Breast epithelium (tissue), 4 donors: ENCODE measurements at regions not wholly inside any gene's neighbourhood (a gene's known extent, or its start where the extent isn't known, plus 50 kb on each side); places are given as distances from the start of the nearest gene placed in this dataset.
"Not testable (repeated sequence)": the region's sequence is repeated elsewhere in the genome, so short reads cannot be mapped to it uniquely, and the experiment has no call there.

Experiments used
- DNase-seq, 2 donors: peaks; one replicate each; pipeline ENCODE4 v3.0.0-alpha.2; 2019; ENCODE audit warnings: low spot score in 2 of 2
- H3K27ac ChIP-seq, 2 donors: fragments of 200-600 bp; sonication (generic) in 1 of 2; one replicate each; pipeline ENCODE4 v1.5.1; 2016 to 2019; ENCODE audit warnings: mild to moderate bottlenecking in 1 of 2
- H3K27me3 ChIP-seq, 2 donors: fragments of 200-600 bp; sonication (generic) in 1 of 2; one replicate each; pipeline versions ENCODE4 v1.5.1 to v1.6.0; 2017 to 2019; ENCODE audit warnings: control low read depth in 1 of 2, mild to moderate bottlenecking in 1 of 2
- H3K36me3 ChIP-seq: fragments of 200-600 bp; one replicate; pipeline ENCODE4 v1.5.1; 2019
- H3K4me1 ChIP-seq, 2 donors: fragments of 200-600 bp; sonication (generic); one replicate each; pipeline ENCODE4 v1.5.1; 2016 to 2019; ENCODE audit warnings: control low read depth in 1 of 2
- H3K4me3 ChIP-seq, 3 donors: fragments of 200-600 bp; sonication (generic); 1 replicate in 2 of 3; 2 replicates in 1 of 3; pipeline ENCODE4 v1.5.1; 2016 to 2019; ENCODE audit warnings: mild to moderate bottlenecking in 3 of 3, moderate library complexity in 2 of 3
- H3K9me3 ChIP-seq, 2 donors: fragments of 200-600 bp; sonication (generic) in 1 of 2; one replicate each; pipeline ENCODE4 v1.5.1; 2016 to 2019; ENCODE audit warnings: control low read depth in 1 of 2
- POLR2A ChIP-seq: fragments of 450-650 bp; IDR thresholded peaks from one replicate; pipeline ENCODE4 v1.6.1; 2016; ENCODE audit warnings: antibody characterized with exemption, mild to moderate bottlenecking, moderate library complexity
- POLR2AphosphoS5 ChIP-seq, 3 donors: sonication (generic); formaldehyde crosslinking; IDR thresholded peaks; one replicate each; pipeline ENCODE4 v1.6.1; 2017; ENCODE audit warnings: antibody characterized with exemption in 3 of 3
- intact Hi-C: fragments of 100-400 bp; cut with DNase I; formaldehyde crosslinking; loops from one replicate; pipeline ENCODE4 v1.15.1; 2023; ENCODE audit warnings: low total_unique reads
- TF ChIP-seq, protein P1 (sequence below), 3 donors: fragments of 450-650 bp; IDR thresholded peaks; one replicate each; pipeline ENCODE4 v1.5.1; 2016 to 2017; ENCODE audit warnings: antibody characterized with exemption in 3 of 3, mild to moderate bottlenecking in 3 of 3, moderate library complexity in 3 of 3

DNA sequence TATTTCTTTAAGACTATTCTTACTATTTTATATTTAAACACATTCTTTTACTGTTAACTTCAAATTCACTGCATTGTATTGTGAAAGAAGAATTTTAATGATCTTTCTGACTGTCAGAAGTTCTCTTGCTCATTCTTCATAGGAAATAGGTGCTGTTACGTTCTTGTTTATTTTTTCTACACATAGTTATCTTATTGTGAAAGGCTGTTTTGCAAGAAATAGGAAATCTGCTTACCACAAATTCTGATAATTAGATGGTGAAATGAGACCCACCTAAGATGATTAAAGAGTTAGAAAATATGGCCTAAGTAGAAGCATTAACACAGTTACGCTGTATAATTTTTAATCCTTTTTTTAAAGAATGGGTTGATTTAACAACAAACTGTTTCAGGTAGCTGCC is 316.1 kb upstream of the ZFP42 start:
- intact Hi-C loops: no loop called here
- Histone ChIP-seq H3K27me3 (no peaks in the 10 kb centered on the region), H3K4me1 (no peaks in the 10 kb centered on the region), H3K9me3 (no peaks in the 10 kb centered on the region), H3K36me3 (no peaks in the 10 kb centered on the region), H3K4me3 (no peak overlapping the region), H3K27ac (no peak overlapping the region)
- no peak for DNase-seq
- TF ChIP-seq POLR2A (no peak), POLR2AphosphoS5 (IDR thresholded peaks at IDR 0.05) (no peak)
- TF ChIP-seq, protein P1, sequence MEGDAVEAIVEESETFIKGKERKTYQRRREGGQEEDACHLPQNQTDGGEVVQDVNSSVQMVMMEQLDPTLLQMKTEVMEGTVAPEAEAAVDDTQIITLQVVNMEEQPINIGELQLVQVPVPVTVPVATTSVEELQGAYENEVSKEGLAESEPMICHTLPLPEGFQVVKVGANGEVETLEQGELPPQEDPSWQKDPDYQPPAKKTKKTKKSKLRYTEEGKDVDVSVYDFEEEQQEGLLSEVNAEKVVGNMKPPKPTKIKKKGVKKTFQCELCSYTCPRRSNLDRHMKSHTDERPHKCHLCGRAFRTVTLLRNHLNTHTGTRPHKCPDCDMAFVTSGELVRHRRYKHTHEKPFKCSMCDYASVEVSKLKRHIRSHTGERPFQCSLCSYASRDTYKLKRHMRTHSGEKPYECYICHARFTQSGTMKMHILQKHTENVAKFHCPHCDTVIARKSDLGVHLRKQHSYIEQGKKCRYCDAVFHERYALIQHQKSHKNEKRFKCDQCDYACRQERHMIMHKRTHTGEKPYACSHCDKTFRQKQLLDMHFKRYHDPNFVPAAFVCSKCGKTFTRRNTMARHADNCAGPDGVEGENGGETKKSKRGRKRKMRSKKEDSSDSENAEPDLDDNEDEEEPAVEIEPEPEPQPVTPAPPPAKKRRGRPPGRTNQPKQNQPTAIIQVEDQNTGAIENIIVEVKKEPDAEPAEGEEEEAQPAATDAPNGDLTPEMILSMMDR (IDR thresholded peaks at IDR 0.05): no peak

GRCh38 chr4:187685247-187685646 is 310.3 kb upstream of the ZFP42 start:
- Histone ChIP-seq H3K27ac (no peak overlapping the region), H3K27me3 (no peaks in the 10 kb centered on the region), H3K4me3 (no peak overlapping the region), H3K4me1 (no peaks in the 10 kb centered on the region), H3K9me3 (no peaks in the 10 kb centered on the region), H3K36me3 (no peaks in the 10 kb centered on the region)
- no peak for TF ChIP-seq POLR2A
- TF ChIP-seq, protein P1 (IDR thresholded peaks at IDR 0.05): no peak
- TF ChIP-seq POLR2AphosphoS5 (IDR thresholded peaks at IDR 0.05): no peak
- intact Hi-C loops: no loop called here
- no peak for DNase-seq

DNA sequence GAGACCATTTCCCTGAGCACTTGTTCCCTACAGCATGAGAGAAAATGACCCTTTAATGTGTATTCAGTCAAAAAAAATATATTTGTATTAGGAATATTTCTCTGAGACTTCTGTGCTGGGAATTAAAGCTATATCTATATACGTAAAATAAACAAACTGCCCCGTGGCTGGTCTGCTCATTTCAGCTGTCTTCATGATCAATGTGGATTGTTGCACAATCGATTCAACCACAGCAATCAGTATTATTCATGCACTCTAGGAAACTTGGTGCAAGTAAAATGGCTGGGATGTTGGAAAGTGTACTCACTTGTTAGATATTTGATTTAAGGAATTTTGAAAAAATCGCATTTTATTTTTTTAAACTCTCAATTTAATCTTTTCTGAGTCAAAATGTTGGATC is 307.9 kb upstream of the ZFP42 start:
- no peaks in the 10 kb centered on the region for H3K27me3 ChIP-seq
- H3K27ac ChIP-seq: no peak overlapping the region
- H3K4me1 ChIP-seq: no peaks in the 10 kb centered on the region
- no peak overlapping the region for H3K4me3 ChIP-seq
- TF ChIP-seq, protein P1 (IDR thresholded peaks at IDR 0.05): no peak
- TF ChIP-seq POLR2AphosphoS5 (IDR thresholded peaks at IDR 0.05) (no peak), POLR2A (no peak)
- DNase-seq: no peak
- no peaks in the 10 kb centered on the region for H3K36me3 ChIP-seq
- H3K9me3 ChIP-seq: no peaks in the 10 kb centered on the region
- intact Hi-C loops: no loop called here

DNA sequence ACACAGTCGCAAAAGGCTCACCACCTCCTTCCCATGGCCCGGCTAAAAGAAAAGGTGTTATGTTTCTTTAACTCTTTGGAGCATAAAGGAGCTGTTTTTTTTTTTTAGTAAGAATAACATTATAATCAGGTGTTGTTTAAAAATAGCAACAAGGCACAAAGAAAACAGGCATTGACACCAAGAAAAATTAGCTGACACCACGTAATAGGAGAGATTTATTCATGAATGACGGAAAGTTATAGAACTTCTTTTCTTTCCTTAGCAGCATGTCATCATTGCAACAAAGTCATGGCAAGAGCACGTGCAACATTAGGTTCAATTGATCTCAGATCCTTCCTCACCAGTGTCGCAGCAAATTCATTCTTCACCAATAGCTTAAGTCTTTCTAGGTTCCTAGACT is 302.9 kb upstream of the ZFP42 start:
- no peak overlapping the region for H3K4me3 ChIP-seq
- H3K36me3 ChIP-seq: no peaks in the 10 kb centered on the region
- DNase-seq: no peak

DNA sequence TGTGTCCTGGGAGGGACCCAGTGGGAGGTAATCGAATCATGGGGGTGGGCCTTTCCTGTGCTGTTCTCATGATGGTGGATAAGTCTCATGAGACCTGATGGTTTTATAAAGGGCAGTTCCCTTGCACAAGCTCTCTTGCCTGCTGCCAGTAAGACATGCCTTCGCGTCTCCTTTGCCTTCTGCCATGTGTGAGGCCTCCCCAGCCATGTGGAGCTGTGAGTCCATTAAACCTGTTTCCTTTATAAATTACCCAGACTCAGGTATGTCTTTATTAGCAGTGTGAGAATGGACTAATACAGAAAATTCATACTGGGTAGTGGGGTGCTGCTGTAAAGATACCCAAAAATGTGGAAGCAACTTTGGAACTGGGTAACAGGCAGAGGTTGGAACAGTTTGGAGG is 300.0 kb upstream of the ZFP42 start:
- H3K4me3 ChIP-seq, H3K27me3 ChIP-seq, H3K36me3 ChIP-seq, DNase-seq, H3K27ac ChIP-seq, H3K4me1 ChIP-seq, intact Hi-C loops: not testable (repeated sequence)
- peaks cover 0 to 10% of the 10 kb centered on the region in 2 donors for H3K9me3 ChIP-seq

More for the DNA sequence above, 302.9 kb upstream of the ZFP42 start:
- intact Hi-C loops: no loop called here
- TF ChIP-seq POLR2AphosphoS5 (IDR thresholded peaks at IDR 0.05) (no peak), POLR2A (no peak)
- TF ChIP-seq, protein P1 (IDR thresholded peaks at IDR 0.05): no peak
- Histone ChIP-seq H3K4me1 (no peaks in the 10 kb centered on the region), H3K27ac (no peak overlapping the region), H3K27me3 (no peaks in the 10 kb centered on the region), H3K9me3 (no peaks in the 10 kb centered on the region)

- intact Hi-C loops: no loop called here
Measured at GRCh38 chr4:187711586-187711985, 284.0 kb upstream of the ZFP42 start.

More at GRCh38 chr4:187711586-187711985, 284.0 kb upstream of the ZFP42 start:
- H3K27ac ChIP-seq: no peak overlapping the region
- H3K9me3 ChIP-seq: peaks cover 12 to 26% of the 10 kb centered on the region in 2 donors
- no peaks in the 10 kb centered on the region for H3K4me1 ChIP-seq
- no peaks in the 10 kb centered on the region for H3K27me3 ChIP-seq
- TF ChIP-seq, protein P1 (IDR thresholded peaks at IDR 0.05): no peak
- TF ChIP-seq POLR2A (no peak), POLR2AphosphoS5 (IDR thresholded peaks at IDR 0.05) (no peak)
- H3K4me3 ChIP-seq: no peak overlapping the region
- no peaks in the 10 kb centered on the region for H3K36me3 ChIP-seq
- no peak for DNase-seq
